ENCODE measurements at regions not wholly inside any gene's neighbourhood (a gene's known extent, or its start where the extent isn't known, plus 50 kb on each side); places are given as distances from the start of the nearest gene placed in this dataset.

DNA sequence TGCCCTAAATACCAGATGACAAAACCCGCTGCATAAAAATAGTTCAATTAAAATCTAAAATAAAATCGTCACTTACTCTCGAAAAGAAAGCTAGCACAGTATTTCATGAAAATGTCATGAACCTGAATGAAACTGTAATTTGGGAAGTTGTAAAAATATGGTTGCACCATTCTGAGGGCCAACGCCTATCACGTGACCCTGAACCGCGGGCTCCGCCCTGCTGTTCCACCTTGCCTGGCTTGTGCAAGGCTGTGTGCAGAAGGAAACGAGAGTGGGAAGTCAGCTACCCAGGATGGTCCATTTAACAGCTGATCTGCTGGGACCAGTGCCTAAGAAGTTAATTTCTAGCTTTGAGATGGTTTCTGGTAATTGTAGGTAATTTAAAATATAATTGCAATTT, 91.7 kb upstream of the BMP4 start:
- Histone ChIP-seq H3K27ac (no peak overlapping the region), H3F3A (ENCODE audit: insufficient read depth) (no peaks in the 10 kb centered on the region), H3K4me3 (no peak overlapping the region), H3K36me3 (ENCODE audit: low read depth) (no peaks in the 10 kb centered on the region), H2AFZ (no peak overlapping the region), H3K79me2 (ENCODE audit: insufficient read depth) (no peaks in the 10 kb centered on the region), H3K9ac (no peak overlapping the region), H3K4me2 (ENCODE audit: unreplicated experiment) (no peak overlapping the region), H3K27me3 (replicated peaks; ENCODE audit: insufficient read depth) (peaks cover 28% of the 10 kb centered on the region), H3K4me1 (ENCODE audit: insufficient read depth) (no peaks in the 10 kb centered on the region), H3K9me3 (ENCODE audit: low read depth) (no peaks in the 10 kb centered on the region), H4K20me1 (ENCODE audit: insufficient read depth) (no peaks in the 10 kb centered on the region), H3K9me2 (ENCODE audit: insufficient read depth) (no peaks in the 10 kb centered on the region)
- in situ Hi-C loops (cut with MboI) = no loop called here
- TF ChIP-seq EZH2 (IDR thresholded peaks at IDR 0.05; ENCODE audit: insufficient read depth, poor library complexity, severe bottlenecking) (no peak), EZH2phosphoT487 (IDR thresholded peaks at IDR 0.05; ENCODE audit: insufficient read depth, low read depth) (no peak)
- no peak for DNase-seq
- 62 to 69% methylated on average over 9 of the region's 9 CpGs for WGBS, 2 experiments (ENCODE audit: low coverage in 1 of 2, low lambda C conversion rate in 2 of 2, missing lambda C conversion rate in 2 of 2)

DNA sequence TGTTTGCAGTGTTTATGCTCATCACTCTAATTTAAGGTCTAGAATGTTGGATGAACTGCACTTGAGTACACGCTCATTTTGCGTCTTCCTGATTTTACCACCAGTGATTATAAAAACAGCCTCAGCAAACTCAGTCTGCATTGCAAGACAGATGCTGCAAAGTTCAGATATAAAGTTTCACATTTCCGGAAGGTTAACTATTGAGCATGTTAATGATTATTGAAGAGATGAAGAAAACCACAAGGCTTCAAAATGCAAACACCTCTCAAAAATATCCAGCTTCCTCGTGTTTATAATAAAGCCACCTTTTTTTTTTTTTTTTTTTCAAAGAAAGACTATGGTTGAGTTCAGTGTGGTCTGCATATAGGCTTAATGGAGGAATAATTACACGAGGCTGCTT, 92.1 kb upstream of the BMP4 start:
- no peaks in the 10 kb centered on the region for H3K79me2 ChIP-seq (ENCODE audit: insufficient read depth)

DNA sequence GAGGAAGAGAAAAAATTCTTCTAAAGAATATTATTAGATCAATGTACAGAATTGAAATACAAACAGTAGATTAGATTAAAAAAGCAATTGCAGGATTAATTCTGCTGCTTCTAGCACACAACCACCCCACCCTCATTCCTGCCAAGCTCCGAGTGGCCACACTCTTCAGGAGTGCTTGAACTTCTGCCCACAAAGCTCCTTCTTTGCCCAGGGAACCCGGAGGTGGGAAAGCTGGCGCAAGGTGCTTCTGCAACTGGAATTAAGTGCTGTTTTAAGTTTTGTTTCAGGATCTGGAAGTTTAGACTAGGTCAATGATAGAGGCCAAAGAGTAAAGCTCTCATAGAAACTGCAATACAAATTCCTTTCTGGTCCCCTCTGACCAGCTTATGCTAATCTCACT, 94.1 kb upstream of the BMP4 start:
- Histone ChIP-seq H3K9me3 (ENCODE audit: low read depth) (no peaks in the 10 kb centered on the region), H2AFZ (no peak overlapping the region), H4K20me1 (ENCODE audit: insufficient read depth) (no peaks in the 10 kb centered on the region), H3K27ac (no peak overlapping the region), H3K9me2 (ENCODE audit: insufficient read depth) (no peaks in the 10 kb centered on the region), H3K36me3 (ENCODE audit: low read depth) (no peaks in the 10 kb centered on the region), H3K4me3 (no peak overlapping the region), H3K27me3 (replicated peaks; ENCODE audit: insufficient read depth) (peaks cover 22% of the 10 kb centered on the region), H3K9ac (no peak overlapping the region), H3K4me2 (ENCODE audit: unreplicated experiment) (no peak overlapping the region), H3K4me1 (ENCODE audit: insufficient read depth) (no peaks in the 10 kb centered on the region), H3K79me2 (ENCODE audit: insufficient read depth) (no peaks in the 10 kb centered on the region), H3F3A (ENCODE audit: insufficient read depth) (no peaks in the 10 kb centered on the region)
- DNase-seq = no peak
- in situ Hi-C loops (cut with MboI) = no loop called here
- TF ChIP-seq EZH2phosphoT487 (IDR thresholded peaks at IDR 0.05; ENCODE audit: insufficient read depth, low read depth) = no peak
- no peak for TF ChIP-seq EZH2 (IDR thresholded peaks at IDR 0.05; ENCODE audit: insufficient read depth, poor library complexity, severe bottlenecking)
- 29 to 31% methylated on average over 3 of the region's 3 CpGs for WGBS, 2 experiments (ENCODE audit: low coverage in 1 of 2, low lambda C conversion rate in 2 of 2, missing lambda C conversion rate in 2 of 2)

More for the DNA sequence above, 92.1 kb upstream of the BMP4 start:
- H3K4me3 ChIP-seq = no peak overlapping the region
- WGBS, 2 experiments (ENCODE audit: low coverage in 1 of 2, low lambda C conversion rate in 2 of 2, missing lambda C conversion rate in 2 of 2) = 49 to 51% methylated on average over 5 of the region's 5 CpGs
- in situ Hi-C loops (cut with MboI) = no loop called here
- no peak overlapping the region for H3K9ac ChIP-seq
- H4K20me1 ChIP-seq (ENCODE audit: insufficient read depth) = no peaks in the 10 kb centered on the region
- H3K27me3 ChIP-seq (replicated peaks; ENCODE audit: insufficient read depth) = peaks cover 28% of the 10 kb centered on the region
- H3K9me3 ChIP-seq (ENCODE audit: low read depth) = no peaks in the 10 kb centered on the region
- no peaks in the 10 kb centered on the region for H3K36me3 ChIP-seq (ENCODE audit: low read depth)
- H3K9me2 ChIP-seq (ENCODE audit: insufficient read depth) = no peaks in the 10 kb centered on the region
- no peaks in the 10 kb centered on the region for H3F3A ChIP-seq (ENCODE audit: insufficient read depth)
- H2AFZ ChIP-seq = no peak overlapping the region
- no peak overlapping the region for H3K4me2 ChIP-seq (ENCODE audit: unreplicated experiment)
- H3K27ac ChIP-seq = no peak overlapping the region
- TF ChIP-seq EZH2 (IDR thresholded peaks at IDR 0.05; ENCODE audit: insufficient read depth, poor library complexity, severe bottlenecking) (no peak), EZH2phosphoT487 (IDR thresholded peaks at IDR 0.05; ENCODE audit: insufficient read depth, low read depth) (no peak)
- no peaks in the 10 kb centered on the region for H3K4me1 ChIP-seq (ENCODE audit: insufficient read depth)
- no peak for DNase-seq

DNA sequence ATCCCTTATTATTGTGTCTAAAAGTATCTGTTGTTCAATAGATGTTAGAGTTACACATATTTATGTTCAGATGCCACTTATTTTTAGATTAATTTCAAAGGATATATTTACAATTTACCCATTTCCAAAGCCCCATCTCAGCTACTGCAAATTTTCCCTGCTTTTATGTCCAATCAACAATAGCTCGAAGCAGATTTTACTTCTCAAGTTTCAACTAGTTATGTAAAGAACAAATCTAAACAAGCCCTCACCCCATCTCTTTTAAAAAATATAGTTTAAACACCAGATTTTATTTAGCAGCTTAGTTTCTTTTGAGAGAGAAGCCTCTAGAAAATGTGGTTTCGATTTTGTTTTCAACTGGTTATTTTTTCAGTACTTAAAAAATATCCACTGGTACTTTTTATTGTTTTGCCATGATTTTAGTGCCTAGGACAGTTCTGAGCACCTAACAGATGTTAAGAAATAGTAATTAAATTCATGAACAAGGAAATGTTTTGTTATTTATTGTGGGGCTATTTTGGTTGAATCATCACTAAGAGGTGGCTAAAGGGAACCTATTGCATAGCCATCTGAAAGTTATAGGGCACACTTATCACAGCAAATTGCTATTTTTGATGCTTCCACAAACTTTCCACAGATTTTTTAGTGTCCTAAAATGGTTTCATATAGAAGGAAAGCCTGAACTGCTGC, 96.2 kb upstream of the BMP4 start:
- in situ Hi-C loops (cut with MboI) = no loop called here
- WGBS, 2 experiments (ENCODE audit: low coverage in 1 of 2, low lambda C conversion rate in 2 of 2, missing lambda C conversion rate in 2 of 2) = 15 to 21% methylated on average over 2 of the region's 2 CpGs
- no peak overlapping the region for H2AFZ ChIP-seq
- H3K27ac ChIP-seq = no peak overlapping the region
- no peaks in the 10 kb centered on the region for H3K79me2 ChIP-seq (ENCODE audit: insufficient read depth)
- no peaks in the 10 kb centered on the region for H3K36me3 ChIP-seq (ENCODE audit: low read depth)
- H3K9ac ChIP-seq = no peak overlapping the region
- H4K20me1 ChIP-seq (ENCODE audit: insufficient read depth) = no peaks in the 10 kb centered on the region
- H3K4me1 ChIP-seq (ENCODE audit: insufficient read depth) = no peaks in the 10 kb centered on the region
- H3K4me3 ChIP-seq = no peak overlapping the region
- no peaks in the 10 kb centered on the region for H3F3A ChIP-seq (ENCODE audit: insufficient read depth)
- H3K9me2 ChIP-seq (ENCODE audit: insufficient read depth) = no peaks in the 10 kb centered on the region
- no peak for DNase-seq
- H3K27me3 ChIP-seq (replicated peaks; ENCODE audit: insufficient read depth) = peaks cover 16% of the 10 kb centered on the region
- H3K4me2 ChIP-seq (ENCODE audit: unreplicated experiment) = no peak overlapping the region
- TF ChIP-seq EZH2phosphoT487 (IDR thresholded peaks at IDR 0.05; ENCODE audit: insufficient read depth, low read depth) (no peak), EZH2 (IDR thresholded peaks at IDR 0.05; ENCODE audit: insufficient read depth, poor library complexity, severe bottlenecking) (no peak)
- H3K9me3 ChIP-seq (ENCODE audit: low read depth) = no peaks in the 10 kb centered on the region

DNA sequence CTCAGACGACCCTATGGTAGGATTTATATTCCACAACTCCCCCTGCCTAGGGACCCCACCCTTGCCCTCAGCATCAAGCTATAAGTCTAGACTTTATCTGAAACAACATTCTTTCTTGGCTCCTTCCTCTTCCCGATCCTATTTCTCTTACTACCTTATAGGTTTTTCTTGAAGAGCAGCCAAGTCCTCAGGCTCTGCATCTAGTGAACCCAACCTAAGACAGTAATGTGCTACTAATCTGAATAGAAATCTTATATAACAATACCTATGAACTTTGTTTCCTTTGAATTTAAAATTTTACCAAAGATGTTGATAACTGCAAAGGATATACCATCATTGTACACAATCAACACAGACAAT, 96.7 kb upstream of the BMP4 start:
- TF ChIP-seq EZH2phosphoT487 (IDR thresholded peaks at IDR 0.05; ENCODE audit: insufficient read depth, low read depth) (no peak), EZH2 (IDR thresholded peaks at IDR 0.05; ENCODE audit: insufficient read depth, poor library complexity, severe bottlenecking) (no peak)
- Histone ChIP-seq H3K4me2 (ENCODE audit: unreplicated experiment) (no peak overlapping the region), H4K20me1 (ENCODE audit: insufficient read depth) (no peaks in the 10 kb centered on the region), H3F3A (ENCODE audit: insufficient read depth) (no peaks in the 10 kb centered on the region), H3K9ac (no peak overlapping the region), H3K79me2 (ENCODE audit: insufficient read depth) (no peaks in the 10 kb centered on the region), H3K27me3 (replicated peaks; ENCODE audit: insufficient read depth) (peaks cover 16% of the 10 kb centered on the region), H3K27ac (no peak overlapping the region), H2AFZ (no peak overlapping the region), H3K9me3 (ENCODE audit: low read depth) (no peaks in the 10 kb centered on the region), H3K4me1 (ENCODE audit: insufficient read depth) (no peaks in the 10 kb centered on the region), H3K4me3 (no peak overlapping the region), H3K9me2 (ENCODE audit: insufficient read depth) (no peaks in the 10 kb centered on the region), H3K36me3 (ENCODE audit: low read depth) (no peaks in the 10 kb centered on the region)
- in situ Hi-C loops (cut with MboI) = no loop called here
- WGBS, 2 experiments (ENCODE audit: low coverage in 1 of 2, low lambda C conversion rate in 2 of 2, missing lambda C conversion rate in 2 of 2) = 35 to 47% methylated on average over 2 of the region's 2 CpGs
- no peak for DNase-seq

Data from GM23248 (cell line).